ENCODE measurements at regions not wholly inside any gene's neighbourhood (a gene's known extent, or its start where the extent isn't known, plus 50 kb on each side); places are given as distances from the start of the nearest gene placed in this dataset.

DNA sequence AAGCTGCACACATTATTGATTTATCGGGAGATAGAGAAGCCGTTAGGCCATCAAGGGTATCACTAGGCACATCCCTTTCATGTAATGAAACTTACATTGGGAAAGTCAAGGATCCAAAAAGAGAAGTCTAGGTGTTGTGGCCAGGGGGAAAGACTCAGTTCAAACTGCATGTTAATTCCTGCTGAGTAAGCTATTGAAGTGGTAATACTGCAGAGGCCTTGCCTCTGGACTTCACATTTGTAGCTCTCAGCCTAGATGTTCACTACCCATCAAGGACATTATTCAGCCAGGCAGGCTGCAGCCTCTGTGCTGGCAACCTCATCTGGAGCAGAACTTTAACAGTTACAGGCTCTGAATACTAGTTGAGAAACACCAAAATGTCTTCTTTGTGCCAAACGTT, 2094.5 kb upstream of the AGA start:
- no peak for ATAC-seq (replicated peaks in 6 of 8)
- in situ Hi-C loops (cut with MboI; ENCODE audit: low pct_unique_long_range_greater_than_20kb in 2 of 9, low sequenced_read_pairs in 9 of 9, unreplicated experiment in 9 of 9) = no loop called here
- WGBS, 10 experiments = 0 to 90% (median 52%) methylated on average over 1 to 3 of the region's 3 CpGs
- Histone ChIP-seq H3K4me1 (replicated peaks in 1 of 2) (no peaks in the 10 kb centered on the region), H3K4me3 (no peak overlapping the region), H3K27ac (no peak overlapping the region)

DNA sequence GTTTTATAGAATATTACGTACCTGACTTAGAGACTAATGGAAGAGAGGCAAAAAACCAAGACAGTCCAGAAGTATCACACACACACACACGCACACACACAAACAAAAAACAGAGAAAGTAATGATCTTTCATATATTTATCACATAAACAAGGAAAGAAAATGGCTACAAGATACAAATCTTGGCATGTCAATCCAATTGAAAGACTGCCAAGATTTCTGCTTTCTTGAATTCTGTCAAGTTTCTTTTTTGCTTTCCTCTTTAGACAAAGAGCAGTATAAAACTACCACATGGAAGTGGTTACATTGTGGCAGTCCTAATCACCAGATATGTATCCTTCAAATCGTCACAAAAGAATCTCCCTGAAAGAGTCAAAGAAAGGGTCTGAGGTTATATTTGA, 2097.4 kb upstream of the AGA start:
- in situ Hi-C loops (cut with MboI; ENCODE audit: low pct_unique_long_range_greater_than_20kb in 2 of 9, low sequenced_read_pairs in 9 of 9, unreplicated experiment in 9 of 9) = no loop called here
- H3K4me3 ChIP-seq = no peak overlapping the region
- 0 to 93% (median 83%) methylated on average over 2 to 3 of the region's 3 CpGs; no CpG with 5 or more reads in 1 of the 10 experiments for WGBS, 10 experiments
- no peak for ATAC-seq (replicated peaks in 6 of 8)
- no peak overlapping the region for H3K27ac ChIP-seq
- H3K4me1 ChIP-seq (replicated peaks in 1 of 2) = no peaks in the 10 kb centered on the region

DNA sequence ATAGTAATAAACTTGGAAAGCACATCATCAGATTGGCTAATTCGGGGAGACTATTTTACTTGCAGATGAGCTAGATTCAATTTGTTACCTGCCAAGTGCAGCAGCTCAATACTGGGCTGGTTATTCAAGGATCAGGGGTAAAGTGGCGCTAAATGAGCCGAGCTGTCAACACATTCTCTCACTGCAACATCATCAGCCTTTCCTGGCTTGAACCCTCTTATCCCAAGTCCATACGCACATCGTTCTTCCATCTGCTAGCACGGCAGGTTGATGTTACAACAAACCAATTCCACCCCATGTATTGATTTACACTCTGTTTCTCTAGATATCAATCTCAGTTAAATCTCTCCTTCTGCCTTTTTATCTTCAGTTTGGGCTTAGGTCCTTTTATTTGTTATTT, 2101.5 kb upstream of the AGA start:
- Histone ChIP-seq H3K4me3 (no peak overlapping the region), H3K4me1 (replicated peaks in 1 of 2) (no peaks in the 10 kb centered on the region), H3K27ac (no peak overlapping the region)
- no peak for ATAC-seq (replicated peaks in 6 of 8)
- 18 to 100% (median 58%) methylated on average over 1 to 6 of the region's 6 CpGs; no CpG with 5 or more reads in 2 of the 10 experiments for WGBS, 10 experiments
- in situ Hi-C loops (cut with MboI; ENCODE audit: low pct_unique_long_range_greater_than_20kb in 2 of 9, low sequenced_read_pairs in 9 of 9, unreplicated experiment in 9 of 9) = no loop called here

DNA sequence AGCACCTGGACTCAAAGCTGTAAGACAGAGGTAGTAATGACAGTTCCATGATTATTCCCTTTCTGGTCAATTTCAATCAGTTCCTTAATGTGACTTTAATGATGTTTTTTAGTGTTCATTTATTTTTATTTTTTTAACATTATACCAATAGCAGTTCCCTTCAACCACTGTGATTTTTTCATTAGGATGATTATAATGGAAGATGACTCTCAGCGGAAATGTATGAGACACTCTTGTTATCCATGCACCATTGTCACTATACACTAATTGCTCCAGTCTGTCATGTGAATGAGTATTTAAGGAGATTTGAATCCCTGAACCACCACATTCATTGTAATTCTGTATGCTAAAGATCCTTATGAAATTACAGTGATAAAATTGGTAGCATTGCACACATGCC, 2102.3 kb upstream of the AGA start:
- Histone ChIP-seq H3K4me3 (no peak overlapping the region), H3K27ac (no peak overlapping the region), H3K4me1 (replicated peaks in 1 of 2) (no peaks in the 10 kb centered on the region)
- in situ Hi-C loops (cut with MboI; ENCODE audit: low pct_unique_long_range_greater_than_20kb in 2 of 9, low sequenced_read_pairs in 9 of 9, unreplicated experiment in 9 of 9) = no loop called here
- ATAC-seq (replicated peaks in 6 of 8) = no peak
- 8 to 100% (median 100%) methylated on average over 1 of the region's 1 CpG; no CpG with 5 or more reads in 3 of the 10 experiments for WGBS, 10 experiments

DNA sequence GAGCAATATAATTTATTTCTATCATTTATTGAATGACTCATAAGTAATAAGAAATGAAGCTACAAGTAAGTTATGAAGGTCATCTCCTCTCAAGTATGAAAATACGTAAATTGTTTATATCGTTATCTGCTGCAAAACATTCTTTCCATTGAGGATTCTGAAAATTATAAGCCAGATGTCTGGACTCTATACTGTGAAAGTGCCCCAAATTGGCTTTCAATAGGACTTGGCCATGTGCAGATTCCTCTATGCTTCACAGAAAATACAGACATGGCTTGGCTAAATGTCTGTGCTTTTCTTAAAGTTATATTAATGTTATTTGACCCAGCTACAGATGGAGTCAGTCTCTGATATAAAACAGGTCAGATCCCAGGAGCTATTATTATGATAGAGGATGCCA, 2109.9 kb upstream of the AGA start:
- Histone ChIP-seq H3K4me3 (no peak overlapping the region), H3K27ac (no peak overlapping the region), H3K4me1 (replicated peaks in 1 of 2) (no peaks in the 10 kb centered on the region)
- no peak for ATAC-seq (replicated peaks in 6 of 8)
- 0 to 100% (median 71%) methylated on average over 1 to 2 of the region's 2 CpGs; no CpG with 5 or more reads in 2 of the 10 experiments for WGBS, 10 experiments
- in situ Hi-C loops (cut with MboI; ENCODE audit: low pct_unique_long_range_greater_than_20kb in 2 of 9, low sequenced_read_pairs in 9 of 9, unreplicated experiment in 9 of 9) = no loop called here

DNA sequence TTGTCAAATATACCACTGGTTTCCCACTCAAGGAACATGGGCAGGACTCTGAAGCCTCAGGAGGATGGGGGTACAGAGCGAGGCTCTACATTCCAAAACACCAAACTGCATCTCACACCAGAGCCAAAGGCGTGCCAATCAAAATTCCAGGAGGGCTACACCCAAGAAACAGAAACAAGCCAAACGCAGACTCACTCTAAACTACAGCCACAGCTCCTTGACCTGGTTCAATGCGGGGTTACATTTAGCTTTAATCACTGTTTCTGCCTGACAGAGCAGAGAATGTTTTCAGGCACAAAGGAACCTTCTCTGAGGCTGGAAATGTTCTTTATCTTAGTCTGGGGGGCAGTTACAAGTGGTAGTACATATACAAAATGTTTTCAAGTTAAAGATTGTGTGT, 2121.5 kb upstream of the AGA start:
- in situ Hi-C loops (cut with MboI; ENCODE audit: low pct_unique_long_range_greater_than_20kb in 2 of 9, low sequenced_read_pairs in 9 of 9, unreplicated experiment in 9 of 9) = no loop called here
- Histone ChIP-seq H3K27ac (no peak overlapping the region), H3K4me3 (no peak overlapping the region), H3K4me1 (replicated peaks in 1 of 2) (no peaks in the 10 kb centered on the region)
- 0 to 100% (median 66%) methylated on average over 1 to 4 of the region's 4 CpGs; no CpG with 5 or more reads in 3 of the 10 experiments for WGBS, 10 experiments
- no peak for ATAC-seq (replicated peaks in 6 of 8)

DNA sequence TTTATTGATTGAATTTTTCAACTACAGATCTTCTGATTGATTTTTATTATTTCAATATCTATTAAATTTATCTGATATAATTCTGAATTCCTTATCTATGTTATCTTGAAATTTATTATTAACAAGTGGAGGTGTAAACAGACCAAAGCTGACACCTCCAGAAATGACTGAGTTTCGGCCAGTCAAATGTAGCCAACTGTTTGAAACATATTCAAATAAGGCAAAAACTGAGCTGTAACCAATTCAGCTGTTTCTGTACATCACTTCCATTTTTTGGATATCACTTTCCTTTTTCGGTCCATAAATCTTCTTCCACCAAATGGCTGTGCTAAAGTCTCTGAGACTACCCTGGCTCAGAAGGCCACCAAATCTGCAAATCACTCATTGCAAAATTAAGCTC, 2127.3 kb upstream of the AGA start:
- Histone ChIP-seq H3K27ac (no peak overlapping the region), H3K4me1 (replicated peaks in 1 of 2) (no peaks in the 10 kb centered on the region), H3K4me3 (no peak overlapping the region)
- in situ Hi-C loops (cut with MboI; ENCODE audit: low pct_unique_long_range_greater_than_20kb in 2 of 9, low sequenced_read_pairs in 9 of 9, unreplicated experiment in 9 of 9) = no loop called here
- ATAC-seq (replicated peaks in 6 of 8) = no peak
- 0 to 88% (median 22%) methylated on average over 1 to 2 of the region's 2 CpGs; no CpG with 5 or more reads in 2 of the 10 experiments for WGBS, 10 experiments

DNA sequence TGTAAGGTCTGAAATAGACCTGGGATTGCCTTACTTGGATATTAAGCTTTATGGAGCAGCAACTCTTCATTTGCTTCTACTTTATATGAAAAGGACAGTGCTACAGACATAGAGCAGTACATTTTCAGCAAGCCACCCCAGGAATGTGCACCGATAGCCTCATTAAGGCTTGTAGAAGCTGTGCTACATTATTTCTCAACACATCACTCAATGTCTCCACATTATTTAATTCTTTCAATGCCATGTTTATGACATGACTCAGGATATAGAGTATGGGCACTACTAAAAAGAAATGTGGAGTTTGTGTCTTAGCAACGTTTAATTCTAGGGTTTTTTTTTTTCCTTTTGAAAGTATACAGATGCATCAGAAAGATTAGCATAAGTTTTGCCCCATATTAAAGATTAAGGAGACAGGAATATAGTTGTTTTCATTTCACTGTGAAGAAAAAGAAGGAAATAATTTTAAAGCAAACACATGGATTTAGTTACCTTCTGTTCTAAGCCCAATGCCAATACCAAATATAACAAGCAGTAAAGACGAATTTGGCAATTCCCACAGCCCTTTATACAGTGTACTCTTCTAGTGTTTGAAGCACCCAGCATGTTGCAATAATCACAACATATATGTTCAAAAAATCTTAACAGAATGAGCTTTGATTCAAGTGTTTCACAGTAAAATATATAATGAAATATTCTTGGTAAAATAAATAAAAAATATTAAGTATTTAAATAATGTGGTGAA, 2140.1 kb upstream of the AGA start:
- no peak for ATAC-seq (replicated peaks in 6 of 8)
- H3K27ac ChIP-seq = no peak overlapping the region
- in situ Hi-C loops (cut with MboI; ENCODE audit: low pct_unique_long_range_greater_than_20kb in 2 of 9, low sequenced_read_pairs in 9 of 9, unreplicated experiment in 9 of 9) = no loop called here
- no peak overlapping the region for H3K4me3 ChIP-seq
- no peaks in the 10 kb centered on the region for H3K4me1 ChIP-seq (replicated peaks in 1 of 2)
- WGBS, 10 experiments = 0 to 94% (median 85%) methylated on average over 1 to 3 of the region's 3 CpGs

DNA sequence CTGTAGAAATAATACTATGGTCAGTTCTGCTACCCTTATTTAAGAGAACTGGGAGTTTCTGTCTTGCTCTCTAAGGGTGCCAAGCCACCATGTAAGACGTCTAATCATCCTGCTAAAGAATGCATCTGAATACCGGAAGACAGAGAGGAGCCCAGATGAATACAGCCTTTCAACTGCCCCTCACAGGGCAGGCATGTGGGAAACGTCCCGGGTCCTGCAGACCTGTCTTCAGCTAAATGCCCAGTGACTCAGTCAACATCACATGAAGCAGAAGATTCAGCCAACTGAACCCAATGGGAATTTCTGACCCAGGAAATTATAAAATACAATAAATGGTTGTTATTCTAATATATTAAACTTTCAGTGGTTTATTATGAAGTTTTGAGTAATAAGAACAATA, 2141.0 kb upstream of the AGA start:
- WGBS, 10 experiments = 31 to 43% (median 37%) methylated on average over 2 to 4 of the region's 4 CpGs; no CpG with 5 or more reads in 6 of the 10 experiments
- Histone ChIP-seq H3K4me1 (replicated peaks in 1 of 2) (no peaks in the 10 kb centered on the region), H3K27ac (no peak overlapping the region), H3K4me3 (no peak overlapping the region)
- in situ Hi-C loops (cut with MboI; ENCODE audit: low pct_unique_long_range_greater_than_20kb in 2 of 9, low sequenced_read_pairs in 9 of 9, unreplicated experiment in 9 of 9) = no loop called here
- ATAC-seq (replicated peaks in 6 of 8) = no peak

DNA sequence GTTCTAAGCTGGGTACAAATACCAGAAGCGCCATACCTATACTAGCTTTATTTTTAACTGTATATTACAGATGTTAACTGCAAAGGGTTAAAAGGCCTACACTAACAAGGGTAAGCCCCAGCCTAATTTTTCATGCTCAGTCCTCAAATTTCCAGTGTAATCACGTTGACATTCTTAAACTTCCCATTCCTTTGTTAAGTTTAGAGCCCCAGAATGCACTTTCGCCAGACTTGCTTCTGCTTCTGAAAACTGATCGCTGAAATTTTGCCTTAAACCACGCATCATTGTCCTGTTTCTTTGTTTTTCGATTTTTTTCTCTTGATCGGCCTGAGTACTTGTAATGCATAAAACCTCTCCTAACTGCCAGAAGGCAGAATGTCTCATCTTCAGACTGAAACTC, 2141.9 kb upstream of the AGA start:
- ATAC-seq (replicated peaks in 6 of 8) = no peak
- 0 to 65% (median 45%) methylated on average over 4 to 7 of the region's 7 CpGs for WGBS, 10 experiments
- in situ Hi-C loops (cut with MboI; ENCODE audit: low pct_unique_long_range_greater_than_20kb in 2 of 9, low sequenced_read_pairs in 9 of 9, unreplicated experiment in 9 of 9) = no loop called here

DNA sequence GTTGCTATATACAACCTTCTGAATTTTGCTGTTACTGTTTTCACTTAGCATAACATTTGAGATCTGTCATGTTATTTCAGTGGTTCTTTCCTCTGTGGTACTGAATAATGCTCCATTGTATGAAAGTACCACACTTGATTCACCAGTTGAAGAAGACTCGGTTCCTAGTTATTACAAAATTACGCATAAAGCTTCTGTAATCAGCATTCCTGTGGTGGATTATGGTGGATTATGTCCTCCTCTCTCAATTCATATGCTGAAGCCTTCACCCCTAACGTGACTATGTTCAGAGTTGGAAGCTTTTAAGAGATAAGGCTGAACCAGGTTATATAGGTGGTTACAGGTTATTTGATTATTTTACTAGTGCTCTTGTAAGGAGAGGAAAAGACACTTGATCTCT, 2143.5 kb upstream of the AGA start:
- Histone ChIP-seq H3K4me1 (replicated peaks in 1 of 2) (no peaks in the 10 kb centered on the region), H3K4me3 (no peak overlapping the region), H3K27ac (no peak overlapping the region)
- WGBS, 10 experiments = 0 to 100% (median 73%) methylated on average over 1 to 3 of the region's 3 CpGs
- in situ Hi-C loops (cut with MboI; ENCODE audit: low pct_unique_long_range_greater_than_20kb in 2 of 9, low sequenced_read_pairs in 9 of 9, unreplicated experiment in 9 of 9) = no loop called here
- ATAC-seq (replicated peaks in 6 of 8) = no peak

More for the DNA sequence above, 2141.9 kb upstream of the AGA start:
- Histone ChIP-seq H3K27ac (no peak overlapping the region), H3K4me3 (no peak overlapping the region), H3K4me1 (replicated peaks in 1 of 2) (no peaks in the 10 kb centered on the region)

DNA sequence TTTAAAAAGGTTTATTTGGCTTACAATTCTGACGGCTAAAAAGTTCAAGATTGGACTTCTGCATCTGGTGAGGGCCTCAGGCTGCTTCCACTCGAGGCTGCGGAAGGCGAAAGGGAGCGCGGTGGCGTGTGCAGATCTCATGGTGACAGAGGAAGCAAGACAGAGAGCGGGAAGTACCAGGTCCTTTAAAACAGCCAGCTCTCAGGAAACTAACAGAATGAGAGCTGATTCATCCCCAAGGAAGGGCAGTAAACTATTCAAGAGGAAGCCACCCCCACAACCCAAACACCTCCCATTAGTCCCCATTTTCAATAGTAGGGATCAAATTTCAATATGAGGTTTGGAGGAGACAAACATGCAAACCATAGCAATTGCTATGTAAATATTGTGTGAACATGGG, 2144.2 kb upstream of the AGA start:
- no peak overlapping the region for H3K27ac ChIP-seq
- no peaks in the 10 kb centered on the region for H3K4me1 ChIP-seq (replicated peaks in 1 of 2)
- in situ Hi-C loops (cut with MboI; ENCODE audit: low pct_unique_long_range_greater_than_20kb in 2 of 9, low sequenced_read_pairs in 9 of 9, unreplicated experiment in 9 of 9) = no loop called here
- 0 to 100% (median 92%) methylated on average over 1 to 8 of the region's 8 CpGs; no CpG with 5 or more reads in 2 of the 10 experiments for WGBS, 10 experiments
- no peak for ATAC-seq (replicated peaks in 6 of 8)
- no peak overlapping the region for H3K4me3 ChIP-seq

DNA sequence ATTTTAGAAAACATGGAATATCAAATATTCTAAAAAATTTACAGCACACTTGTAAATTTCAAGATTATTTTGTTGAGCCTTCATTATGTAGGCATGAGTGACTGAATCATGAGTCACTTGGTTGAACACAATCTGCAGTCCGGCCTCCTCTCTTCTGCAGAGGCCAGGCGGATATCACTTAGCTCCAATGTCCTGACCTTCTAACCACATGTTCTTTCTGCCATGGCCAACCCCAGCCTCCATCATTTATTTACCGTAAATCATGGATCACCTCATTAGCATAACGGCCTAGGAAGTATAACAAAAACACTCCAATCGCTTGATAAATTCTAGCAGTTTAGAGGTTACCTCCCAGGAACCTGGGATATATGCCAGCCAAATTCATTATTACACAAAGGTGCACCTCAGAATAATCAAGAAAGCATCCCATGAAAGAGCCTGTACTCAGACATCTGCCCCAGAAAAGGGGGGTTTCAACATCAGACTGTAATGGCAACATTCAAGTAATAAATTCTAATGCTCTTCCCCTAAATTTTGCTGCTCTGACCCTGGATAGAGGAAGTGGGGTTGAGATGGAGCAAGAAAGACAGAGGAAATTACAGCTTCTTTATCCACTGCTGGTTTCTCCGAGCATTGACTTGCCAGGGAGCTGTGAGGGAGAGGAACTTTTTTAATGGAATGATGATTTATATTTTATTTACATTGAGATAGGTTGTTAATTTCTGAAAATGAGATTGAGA, 2153.6 kb upstream of the AGA start:
- no peak overlapping the region for H3K4me3 ChIP-seq
- H3K27ac ChIP-seq = no peak overlapping the region
- WGBS, 10 experiments = 20 to 84% (median 68%) methylated on average over 1 to 6 of the region's 6 CpGs; no CpG with 5 or more reads in 2 of the 10 experiments
- peak in 5 of 8 experiments; percentile 50 to 87 (median 71) for ATAC-seq (replicated peaks in 6 of 8)
- in situ Hi-C loops (cut with MboI; ENCODE audit: low pct_unique_long_range_greater_than_20kb in 2 of 9, low sequenced_read_pairs in 9 of 9, unreplicated experiment in 9 of 9) = no loop called here
- H3K4me1 ChIP-seq (replicated peaks in 1 of 2) = peaks cover 0 to 3% of the 10 kb centered on the region in 2 donors
